Right lobe of liver (tissue), 6 donors: ENCODE measurements at regions not wholly inside any gene's neighbourhood (a gene's known extent, or its start where the extent isn't known, plus 50 kb on each side); places are given as distances from the start of the nearest gene placed in this dataset.

Experiments used
- ATAC-seq, 4 donors: fragments of 200-7000 bp; cut with Tn5 transposase; one replicate each; pipeline ENCODE4 v1.9.1; 2020; ENCODE audit warnings: mild to moderate bottlenecking in 4 of 4, moderate library complexity in 4 of 4
- DNase-seq, 3 donors: peaks; one replicate each; pipeline ENCODE4 v3.0.0-alpha.2; 2020
- H3K27ac ChIP-seq, 3 donors: fragments of 200-600 bp; one replicate each; pipeline ENCODE4 v1.8.0; 2022
- H3K27me3 ChIP-seq, 2 donors: fragments of 200-600 bp; one replicate each; pipeline ENCODE4 v1.8.0; 2022
- H3K36me3 ChIP-seq, 4 donors: fragments of 200-600 bp; sonication (generic) in 1 of 4; one replicate each; pipeline versions ENCODE4 v1.5.1 to v1.8.0; 2017 to 2022; ENCODE audit warnings: control low read depth in 1 of 4
- H3K4me1 ChIP-seq, 4 donors: fragments of 200-600 bp; sonication (generic) in 1 of 4; one replicate each; pipeline versions ENCODE4 v1.5.1 to v1.8.0; 2017 to 2022; ENCODE audit warnings: control low read depth in 1 of 4
- H3K4me3 ChIP-seq, 3 donors: fragments of 200-600 bp; one replicate each; pipeline ENCODE4 v1.8.0; 2022
- H3K9me3 ChIP-seq, 4 donors: fragments of 200-600 bp; sonication (generic) in 1 of 4; one replicate each; pipeline versions ENCODE4 v1.5.1 to v1.8.0; 2017 to 2022; ENCODE audit warnings: control low read depth in 1 of 4
- POLR2A ChIP-seq: fragments of 450-650 bp; IDR thresholded peaks from one replicate; pipeline ENCODE4 v1.6.1; 2017; ENCODE audit warnings: antibody characterized with exemption, mild to moderate bottlenecking
- WGBS: methylation state at CpG from one replicate; pipeline ENCODE4 v1.1.6; 2018; ENCODE audit warnings: low coverage, low lambda C conversion rate; ENCODE audit not compliant: insufficient coverage; ENCODE audit errors: missing lambda C conversion rate; 5-methylcytosine and 5-hydroxymethylcytosine counted together
- intact Hi-C, 2 donors: fragments of 100-400 bp; cut with DNase I; formaldehyde crosslinking; loops; one replicate each; pipeline versions ENCODE4 v1.11.2 to v1.14.1; 2022
- TF ChIP-seq, protein P1 (sequence below), 4 donors: fragments of 200-600 bp in 3 of 4; fragments of 450-650 bp in 1 of 4; IDR thresholded peaks; one replicate each; pipeline versions ENCODE4 v1.5.1 to v1.8.0; 2016 to 2022; ENCODE audit warnings: antibody characterized with exemption in 4 of 4, mild to moderate bottlenecking in 2 of 4
- donor health status: DM: no; HTN: yes; CAD: no.
- donor health status: DM: no; HTN: no; CAD: no.
- donor health status: DM: no; HTN: no; CAD: no.
- donor health status: DM: no; HTN: yes; CAD: no.
- donor health status: DM: no; HTN: yes; CAD: no.

DNA sequence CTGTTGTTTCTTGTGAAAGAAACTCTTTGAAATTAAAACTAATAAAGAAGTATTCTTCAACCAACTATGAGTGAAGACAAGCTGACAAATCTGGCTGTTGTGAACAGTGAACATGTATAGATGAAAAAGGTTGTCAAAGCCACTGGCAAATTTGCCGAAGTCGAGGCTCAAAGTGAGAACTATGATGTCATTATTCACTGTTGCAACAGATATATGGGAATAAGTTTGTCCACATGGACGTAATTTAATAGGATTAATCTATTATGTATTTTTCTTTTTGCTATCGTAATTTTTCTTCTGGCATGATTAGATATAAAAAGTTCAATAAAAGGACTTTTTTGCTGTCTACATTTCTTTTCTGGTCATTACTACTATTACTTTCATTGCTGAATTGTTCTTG, 223.2 kb upstream of the ZNF507 start:
- no peak for ATAC-seq
- WGBS: 68% methylated on average over 4 of the region's 4 CpGs
- no peak for TF ChIP-seq POLR2A
- TF ChIP-seq, protein P1, sequence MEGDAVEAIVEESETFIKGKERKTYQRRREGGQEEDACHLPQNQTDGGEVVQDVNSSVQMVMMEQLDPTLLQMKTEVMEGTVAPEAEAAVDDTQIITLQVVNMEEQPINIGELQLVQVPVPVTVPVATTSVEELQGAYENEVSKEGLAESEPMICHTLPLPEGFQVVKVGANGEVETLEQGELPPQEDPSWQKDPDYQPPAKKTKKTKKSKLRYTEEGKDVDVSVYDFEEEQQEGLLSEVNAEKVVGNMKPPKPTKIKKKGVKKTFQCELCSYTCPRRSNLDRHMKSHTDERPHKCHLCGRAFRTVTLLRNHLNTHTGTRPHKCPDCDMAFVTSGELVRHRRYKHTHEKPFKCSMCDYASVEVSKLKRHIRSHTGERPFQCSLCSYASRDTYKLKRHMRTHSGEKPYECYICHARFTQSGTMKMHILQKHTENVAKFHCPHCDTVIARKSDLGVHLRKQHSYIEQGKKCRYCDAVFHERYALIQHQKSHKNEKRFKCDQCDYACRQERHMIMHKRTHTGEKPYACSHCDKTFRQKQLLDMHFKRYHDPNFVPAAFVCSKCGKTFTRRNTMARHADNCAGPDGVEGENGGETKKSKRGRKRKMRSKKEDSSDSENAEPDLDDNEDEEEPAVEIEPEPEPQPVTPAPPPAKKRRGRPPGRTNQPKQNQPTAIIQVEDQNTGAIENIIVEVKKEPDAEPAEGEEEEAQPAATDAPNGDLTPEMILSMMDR (IDR thresholded peaks at IDR 0.05): no peak
- Histone ChIP-seq H3K9me3 (no peaks in the 10 kb centered on the region), H3K4me1 (no peaks in the 10 kb centered on the region), H3K36me3 (no peaks in the 10 kb centered on the region), H3K4me3 (no peak overlapping the region), H3K27me3 (peaks cover 0 to under 1% of the 10 kb centered on the region in 2 donors), H3K27ac (no peak overlapping the region)
- no peak for DNase-seq
- intact Hi-C loops: no loop called here

DNA sequence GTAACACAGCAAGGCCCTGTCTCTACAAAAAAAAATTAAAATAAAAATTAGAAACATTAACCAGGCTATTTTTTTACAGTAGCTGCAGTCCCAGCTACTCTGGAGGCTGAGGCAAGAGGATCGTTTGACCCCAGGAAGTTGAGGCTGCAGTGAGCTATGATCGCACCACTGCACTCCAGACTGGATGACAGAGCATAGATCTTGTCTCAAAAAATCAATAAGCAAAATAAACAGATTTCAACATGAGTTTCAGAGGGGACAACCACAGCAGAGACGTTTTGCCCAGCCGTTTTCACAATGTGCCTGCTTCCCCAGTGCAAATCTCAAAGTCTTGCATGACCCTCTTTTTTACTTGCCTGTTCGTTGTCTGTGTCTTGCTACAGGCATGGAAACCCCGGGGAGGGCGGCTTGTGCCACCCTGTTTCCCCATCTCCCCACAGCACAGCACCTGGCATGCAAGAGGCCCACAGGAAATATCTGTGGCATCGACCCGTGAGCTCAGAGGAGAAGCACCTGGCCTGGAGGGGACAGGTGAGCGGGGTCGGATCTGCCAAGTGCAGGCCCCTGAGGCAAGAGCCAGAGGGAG, 222.0 kb upstream of the ZNF507 start:
- peak; percentile 22 to 73 (median 46) for ATAC-seq
- Histone ChIP-seq H3K27ac (no peak overlapping the region), H3K4me3 (no peak overlapping the region), H3K9me3 (no peaks in the 10 kb centered on the region), H3K36me3 (no peaks in the 10 kb centered on the region), H3K4me1 (no peaks in the 10 kb centered on the region), H3K27me3 (no peaks in the 10 kb centered on the region)
- intact Hi-C loops: no loop called here
- 19% methylated on average over 9 of the region's 11 CpGs for WGBS
- no peak for DNase-seq
- TF ChIP-seq POLR2A: no peak
- TF ChIP-seq, protein P1 (IDR thresholded peaks at IDR 0.05): no peak

- no peak for ATAC-seq
- 89% methylated on average over 3 of the region's 10 CpGs for WGBS
Observed at GRCh38 chr19:32124585-32124984, 220.8 kb upstream of the ZNF507 start.

DNA sequence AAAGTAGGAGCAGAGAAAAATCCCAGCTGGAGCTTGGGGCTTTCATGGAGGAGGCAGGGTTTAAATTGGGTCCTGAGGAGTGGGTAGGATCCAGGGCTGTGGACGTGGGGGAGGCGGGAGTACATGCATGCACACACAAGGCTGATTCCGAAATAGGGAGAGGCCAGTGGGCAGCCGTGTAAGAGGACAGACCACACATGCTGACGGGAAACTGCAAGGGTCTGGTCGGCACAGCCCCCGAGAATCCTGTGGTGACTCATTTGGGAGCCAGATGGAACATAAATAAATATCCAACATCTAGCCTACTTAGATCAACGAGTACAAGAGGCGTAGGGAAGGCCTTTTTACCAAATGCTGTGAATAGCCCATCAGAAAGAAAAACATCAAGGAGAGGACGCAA, 216.3 kb upstream of the ZNF507 start:
- WGBS: 51% methylated on average over 10 of the region's 10 CpGs
- Histone ChIP-seq H3K27me3 (no peaks in the 10 kb centered on the region), H3K4me3 (no peak overlapping the region), H3K27ac (no peak overlapping the region), H3K9me3 (no peaks in the 10 kb centered on the region), H3K4me1 (no peaks in the 10 kb centered on the region), H3K36me3 (no peaks in the 10 kb centered on the region)
- DNase-seq (no peak), ATAC-seq (no peak)
- TF ChIP-seq POLR2A: no peak
- intact Hi-C loops: no loop called here

More at GRCh38 chr19:32124585-32124984, 220.8 kb upstream of the ZNF507 start:
- no peak overlapping the region for H3K4me3 ChIP-seq
- intact Hi-C loops: no loop called here
- no peaks in the 10 kb centered on the region for H3K36me3 ChIP-seq
- no peak overlapping the region for H3K27ac ChIP-seq
- no peak for DNase-seq
- H3K9me3 ChIP-seq: no peaks in the 10 kb centered on the region
- H3K4me1 ChIP-seq: no peaks in the 10 kb centered on the region
- no peaks in the 10 kb centered on the region for H3K27me3 ChIP-seq
- no peak for TF ChIP-seq POLR2A
- TF ChIP-seq, protein P1 (IDR thresholded peaks at IDR 0.05): no peak

DNA sequence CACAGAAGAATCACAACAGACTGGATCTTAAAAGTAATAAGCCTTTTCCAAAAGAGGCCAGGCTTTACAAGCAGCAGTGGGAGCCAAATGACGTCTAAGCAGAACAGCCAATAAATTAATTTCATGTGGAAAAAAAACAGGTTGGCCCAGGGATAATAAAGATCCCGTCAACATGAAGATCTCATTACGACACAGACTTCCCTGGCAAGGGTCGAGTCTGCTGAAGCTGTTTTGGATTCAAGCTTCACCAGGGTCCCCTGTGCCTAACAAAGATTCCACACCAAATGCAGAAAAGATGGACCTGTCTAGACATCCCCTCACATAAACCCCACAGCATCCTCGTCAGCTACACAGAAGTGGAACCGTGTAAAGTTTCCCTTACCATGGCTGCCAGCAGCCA, 215.1 kb upstream of the ZNF507 start:
- TF ChIP-seq POLR2A: no peak
- TF ChIP-seq, protein P1 (IDR thresholded peaks at IDR 0.05): no peak
- H3K4me3 ChIP-seq: no peak overlapping the region
- WGBS: 61% methylated on average over 6 of the region's 6 CpGs
- DNase-seq (no peak), ATAC-seq (no peak)
- intact Hi-C loops: no loop called here
- H3K4me1 ChIP-seq: no peaks in the 10 kb centered on the region
- no peaks in the 10 kb centered on the region for H3K9me3 ChIP-seq
- no peaks in the 10 kb centered on the region for H3K36me3 ChIP-seq
- H3K27ac ChIP-seq: no peak overlapping the region
- H3K27me3 ChIP-seq: no peaks in the 10 kb centered on the region
